ENCODE measurements at regions not wholly inside any gene's neighbourhood (a gene's known extent, or its start where the extent isn't known, plus 50 kb on each side); places are given as distances from the start of the nearest gene placed in this dataset.

DNA sequence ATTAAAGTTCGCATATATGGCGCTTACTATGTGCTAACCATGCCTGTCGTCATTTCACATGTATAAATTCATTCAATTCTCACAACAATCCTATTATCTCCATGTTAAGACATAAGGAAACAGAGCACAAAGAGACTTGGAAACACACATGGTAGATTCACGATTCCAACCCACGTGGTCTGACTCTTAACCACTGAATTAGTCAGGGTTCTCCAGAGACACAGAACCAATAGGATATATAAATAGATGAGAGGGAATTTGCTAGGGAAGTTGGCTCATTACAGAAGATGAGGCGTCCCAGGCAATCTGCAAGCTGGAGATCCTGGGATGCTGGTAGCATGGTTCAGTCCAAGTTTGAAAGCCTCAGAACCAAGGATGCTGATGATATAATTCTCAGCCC lies 765.3 kb downstream of the TBL1XR1 start:
- Histone ChIP-seq H3K9me3 (ENCODE audit: control insufficient read depth in 1 of 2, low read length in 2 of 2) (no peaks in the 10 kb centered on the region), H3K27ac (ENCODE audit: low read depth, low read length) (no peak overlapping the region), H3K36me3 (ENCODE audit: control insufficient read depth in 1 of 2, insufficient read depth in 2 of 2, low read length in 2 of 2) (no peaks in the 10 kb centered on the region), H3K27me3 (ENCODE audit: control insufficient read depth in 1 of 2, insufficient read depth in 2 of 2, low read length in 2 of 2) (no peaks in the 10 kb centered on the region), H3K4me1 (ENCODE audit: control insufficient read depth in 1 of 2, insufficient read depth in 2 of 2, low read length in 2 of 2) (no peaks in the 10 kb centered on the region), H3K9ac (ENCODE audit: low read depth in 1 of 2, low read length in 2 of 2) (no peak overlapping the region), H3K4me3 (ENCODE audit: low read depth in 1 of 2, low read length in 2 of 2) (no peak overlapping the region)

- H3K4me3 ChIP-seq (ENCODE audit: low read depth in 1 of 2, low read length in 2 of 2) = no peak overlapping the region
Measured at GRCh38 chr3:176431038-176431418, 766.3 kb downstream of the TBL1XR1 start.

DNA sequence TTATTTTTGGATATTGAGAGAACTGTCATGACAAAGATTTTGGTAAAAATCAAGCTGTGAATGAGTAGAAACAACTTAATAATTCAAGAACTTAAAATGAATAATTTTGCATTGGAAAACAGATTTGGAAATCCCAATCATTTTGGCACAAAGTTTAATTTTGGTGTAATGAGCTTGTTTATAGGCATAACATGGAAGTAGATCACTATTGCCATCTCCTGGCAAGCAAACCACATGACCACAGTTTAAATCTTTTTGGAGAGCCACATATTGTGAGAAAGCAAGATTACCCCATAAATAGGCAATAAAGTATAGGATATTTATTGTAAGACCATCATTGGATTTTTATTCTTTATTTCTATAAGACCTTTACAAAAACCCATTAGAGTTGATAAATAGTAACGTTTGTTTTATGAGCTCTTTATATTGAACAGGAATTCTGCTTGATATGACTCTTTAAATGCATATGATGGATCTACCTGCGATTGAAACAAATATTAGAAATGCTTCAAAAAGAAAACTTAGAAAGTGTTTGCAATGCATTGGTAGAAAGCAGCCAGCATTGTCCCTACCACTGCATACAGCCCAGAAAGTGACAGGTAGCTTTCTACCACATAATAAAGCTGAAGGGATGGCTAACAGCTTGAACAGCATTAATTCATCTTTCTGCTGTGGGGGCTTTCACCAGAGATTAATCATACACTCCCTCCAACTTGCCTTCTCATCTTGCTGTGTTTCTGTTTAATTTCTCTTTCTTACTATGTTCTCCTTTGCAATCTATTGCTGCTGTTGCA lies 766.8 kb downstream of the TBL1XR1 start:
- Histone ChIP-seq H3K27ac (ENCODE audit: low read depth, low read length) (no peak overlapping the region), H3K9ac (ENCODE audit: low read depth in 1 of 2, low read length in 2 of 2) (no peak overlapping the region), H3K9me3 (ENCODE audit: control insufficient read depth in 1 of 2, low read length in 2 of 2) (no peaks in the 10 kb centered on the region), H3K36me3 (ENCODE audit: control insufficient read depth in 1 of 2, insufficient read depth in 2 of 2, low read length in 2 of 2) (no peaks in the 10 kb centered on the region), H3K4me1 (ENCODE audit: control insufficient read depth in 1 of 2, insufficient read depth in 2 of 2, low read length in 2 of 2) (no peaks in the 10 kb centered on the region), H3K27me3 (ENCODE audit: control insufficient read depth in 1 of 2, insufficient read depth in 2 of 2, low read length in 2 of 2) (no peaks in the 10 kb centered on the region), H3K4me3 (ENCODE audit: low read depth in 1 of 2, low read length in 2 of 2) (no peak overlapping the region)

More at GRCh38 chr3:176431038-176431418, 766.3 kb downstream of the TBL1XR1 start:
- H3K27me3 ChIP-seq (ENCODE audit: control insufficient read depth in 1 of 2, insufficient read depth in 2 of 2, low read length in 2 of 2) = no peaks in the 10 kb centered on the region
- no peak overlapping the region for H3K27ac ChIP-seq (ENCODE audit: low read depth, low read length)
- H3K36me3 ChIP-seq (ENCODE audit: control insufficient read depth in 1 of 2, insufficient read depth in 2 of 2, low read length in 2 of 2) = no peaks in the 10 kb centered on the region
- H3K9ac ChIP-seq (ENCODE audit: low read depth in 1 of 2, low read length in 2 of 2) = no peak overlapping the region
- no peaks in the 10 kb centered on the region for H3K9me3 ChIP-seq (ENCODE audit: control insufficient read depth in 1 of 2, low read length in 2 of 2)
- H3K4me1 ChIP-seq (ENCODE audit: control insufficient read depth in 1 of 2, insufficient read depth in 2 of 2, low read length in 2 of 2) = no peaks in the 10 kb centered on the region

DNA sequence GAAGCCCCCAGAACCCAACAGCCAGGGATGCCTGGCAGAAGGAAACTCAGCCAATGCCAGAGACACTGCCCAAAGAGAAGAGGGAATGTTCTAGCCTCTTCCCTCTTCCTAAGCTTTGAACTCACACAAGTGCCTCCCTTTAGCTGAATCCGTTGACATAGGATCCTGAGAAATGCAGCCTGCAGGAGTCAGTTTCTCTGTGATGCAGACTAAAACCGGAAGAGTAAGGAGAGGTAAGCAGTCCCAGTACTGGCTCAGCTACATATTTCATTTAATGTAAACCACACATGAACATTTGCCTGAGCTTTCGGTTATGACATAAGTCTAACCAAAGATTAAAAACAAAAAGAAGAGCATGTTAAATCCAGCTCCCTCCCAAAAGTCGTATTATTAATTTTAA lies 768.7 kb downstream of the TBL1XR1 start:
- Histone ChIP-seq H3K36me3 (ENCODE audit: control insufficient read depth in 1 of 2, insufficient read depth in 2 of 2, low read length in 2 of 2) (no peaks in the 10 kb centered on the region), H3K4me1 (ENCODE audit: control insufficient read depth in 1 of 2, insufficient read depth in 2 of 2, low read length in 2 of 2) (no peaks in the 10 kb centered on the region), H3K4me3 (ENCODE audit: low read depth in 1 of 2, low read length in 2 of 2) (no peak overlapping the region)

DNA sequence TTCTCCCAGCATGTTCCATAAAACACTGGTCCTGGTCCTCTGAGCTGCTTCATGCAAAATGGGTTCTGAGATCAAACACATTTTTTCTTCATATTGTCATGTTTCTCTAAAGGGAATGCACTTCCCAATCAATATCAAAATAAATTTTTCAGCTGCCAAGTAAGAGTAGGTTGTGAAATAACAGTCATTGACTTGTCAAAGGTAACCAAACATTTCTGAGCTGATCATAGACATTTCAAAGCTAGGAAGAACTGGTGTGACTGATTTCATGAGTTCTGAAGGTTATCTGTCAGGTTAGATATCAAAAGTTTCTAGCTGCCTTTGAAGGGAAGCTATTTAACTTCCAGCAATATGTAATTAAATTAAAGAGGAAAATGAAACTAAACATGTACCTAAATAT lies 770.9 kb downstream of the TBL1XR1 start:
- Histone ChIP-seq H3K27me3 (ENCODE audit: control insufficient read depth in 1 of 2, insufficient read depth in 2 of 2, low read length in 2 of 2) (no peaks in the 10 kb centered on the region), H3K9ac (ENCODE audit: low read depth in 1 of 2, low read length in 2 of 2) (no peak overlapping the region), H3K9me3 (ENCODE audit: control insufficient read depth in 1 of 2, low read length in 2 of 2) (no peaks in the 10 kb centered on the region), H3K4me3 (ENCODE audit: low read depth in 1 of 2, low read length in 2 of 2) (no peak overlapping the region), H3K27ac (ENCODE audit: low read depth, low read length) (no peak overlapping the region), H3K36me3 (ENCODE audit: control insufficient read depth in 1 of 2, insufficient read depth in 2 of 2, low read length in 2 of 2) (no peaks in the 10 kb centered on the region), H3K4me1 (ENCODE audit: control insufficient read depth in 1 of 2, insufficient read depth in 2 of 2, low read length in 2 of 2) (no peaks in the 10 kb centered on the region)

More for the DNA sequence above, 768.7 kb downstream of the TBL1XR1 start:
- no peak overlapping the region for H3K9ac ChIP-seq (ENCODE audit: low read depth in 1 of 2, low read length in 2 of 2)
- no peaks in the 10 kb centered on the region for H3K27me3 ChIP-seq (ENCODE audit: control insufficient read depth in 1 of 2, insufficient read depth in 2 of 2, low read length in 2 of 2)
- no peak overlapping the region for H3K27ac ChIP-seq (ENCODE audit: low read depth, low read length)
- H3K9me3 ChIP-seq (ENCODE audit: control insufficient read depth in 1 of 2, low read length in 2 of 2) = no peaks in the 10 kb centered on the region

GRCh38 chr3:176416870-176417269 lies 780.4 kb downstream of the TBL1XR1 start:
- Histone ChIP-seq H3K27ac (ENCODE audit: low read depth, low read length) (no peak overlapping the region), H3K4me1 (ENCODE audit: control insufficient read depth in 1 of 2, insufficient read depth in 2 of 2, low read length in 2 of 2) (no peaks in the 10 kb centered on the region), H3K27me3 (ENCODE audit: control insufficient read depth in 1 of 2, insufficient read depth in 2 of 2, low read length in 2 of 2) (no peaks in the 10 kb centered on the region), H3K36me3 (ENCODE audit: control insufficient read depth in 1 of 2, insufficient read depth in 2 of 2, low read length in 2 of 2) (no peaks in the 10 kb centered on the region), H3K9ac (ENCODE audit: low read depth in 1 of 2, low read length in 2 of 2) (no peak overlapping the region), H3K9me3 (ENCODE audit: control insufficient read depth in 1 of 2, low read length in 2 of 2) (no peaks in the 10 kb centered on the region), H3K4me3 (ENCODE audit: low read depth in 1 of 2, low read length in 2 of 2) (no peak overlapping the region)

DNA sequence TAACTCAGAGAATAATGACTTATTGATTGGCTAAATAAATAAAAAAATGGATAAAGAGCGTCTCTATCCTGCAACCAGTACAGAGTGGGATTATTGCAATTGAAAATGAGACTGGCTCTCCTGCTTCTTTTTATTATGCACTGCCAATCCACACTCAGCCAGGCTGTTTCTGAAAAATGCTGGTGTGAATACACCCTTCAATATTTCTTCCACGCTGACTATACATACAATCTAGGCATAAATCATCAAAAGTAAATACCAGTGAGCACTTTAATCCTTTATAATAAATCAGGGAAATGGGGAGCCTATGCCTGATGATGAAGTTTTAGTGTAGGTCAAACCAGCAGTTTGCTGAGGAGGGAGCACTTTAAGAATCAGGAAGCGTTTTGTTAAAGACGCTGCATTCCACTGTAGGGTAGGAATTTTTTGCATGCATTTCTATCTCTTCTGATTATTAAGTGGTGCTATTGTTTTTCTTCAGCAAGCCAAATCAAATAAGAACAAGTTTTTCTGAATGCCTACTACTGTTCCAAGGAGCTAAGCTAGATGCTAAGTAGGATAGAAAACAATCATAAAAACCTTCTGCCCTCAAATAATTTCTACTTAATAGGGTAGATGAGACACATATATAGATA lies 781.5 kb downstream of the TBL1XR1 start:
- Histone ChIP-seq H3K27ac (ENCODE audit: low read depth, low read length) (no peak overlapping the region), H3K27me3 (ENCODE audit: control insufficient read depth in 1 of 2, insufficient read depth in 2 of 2, low read length in 2 of 2) (no peaks in the 10 kb centered on the region), H3K4me3 (ENCODE audit: low read depth in 1 of 2, low read length in 2 of 2) (no peak overlapping the region), H3K9ac (ENCODE audit: low read depth in 1 of 2, low read length in 2 of 2) (no peak overlapping the region), H3K36me3 (ENCODE audit: control insufficient read depth in 1 of 2, insufficient read depth in 2 of 2, low read length in 2 of 2) (no peaks in the 10 kb centered on the region), H3K4me1 (ENCODE audit: control insufficient read depth in 1 of 2, insufficient read depth in 2 of 2, low read length in 2 of 2) (no peaks in the 10 kb centered on the region), H3K9me3 (ENCODE audit: control insufficient read depth in 1 of 2, low read length in 2 of 2) (no peaks in the 10 kb centered on the region)

- Histone ChIP-seq H3K27me3 (ENCODE audit: control insufficient read depth in 1 of 2, insufficient read depth in 2 of 2, low read length in 2 of 2) (no peaks in the 10 kb centered on the region), H3K9ac (ENCODE audit: low read depth in 1 of 2, low read length in 2 of 2) (no peak overlapping the region), H3K9me3 (ENCODE audit: control insufficient read depth in 1 of 2, low read length in 2 of 2) (no peaks in the 10 kb centered on the region), H3K4me1 (ENCODE audit: control insufficient read depth in 1 of 2, insufficient read depth in 2 of 2, low read length in 2 of 2) (no peaks in the 10 kb centered on the region), H3K36me3 (ENCODE audit: control insufficient read depth in 1 of 2, insufficient read depth in 2 of 2, low read length in 2 of 2) (no peaks in the 10 kb centered on the region), H3K27ac (ENCODE audit: low read depth, low read length) (no peak overlapping the region), H3K4me3 (ENCODE audit: low read depth in 1 of 2, low read length in 2 of 2) (no peak overlapping the region)
Measured at GRCh38 chr3:176412771-176413170, 784.5 kb downstream of the TBL1XR1 start.

GRCh38 chr3:176403531-176403930 lies 793.8 kb downstream of the TBL1XR1 start:
- no peak overlapping the region for H3K27ac ChIP-seq (ENCODE audit: low read depth, low read length)
- H3K4me3 ChIP-seq (ENCODE audit: low read depth in 1 of 2, low read length in 2 of 2) = no peak overlapping the region
- H3K27me3 ChIP-seq (ENCODE audit: control insufficient read depth in 1 of 2, insufficient read depth in 2 of 2, low read length in 2 of 2) = no peaks in the 10 kb centered on the region
- H3K9me3 ChIP-seq (ENCODE audit: control insufficient read depth in 1 of 2, low read length in 2 of 2) = no peaks in the 10 kb centered on the region
- no peaks in the 10 kb centered on the region for H3K36me3 ChIP-seq (ENCODE audit: control insufficient read depth in 1 of 2, insufficient read depth in 2 of 2, low read length in 2 of 2)
- H3K9ac ChIP-seq (ENCODE audit: low read depth in 1 of 2, low read length in 2 of 2) = no peak overlapping the region
- H3K4me1 ChIP-seq (ENCODE audit: control insufficient read depth in 1 of 2, insufficient read depth in 2 of 2, low read length in 2 of 2) = no peaks in the 10 kb centered on the region

- no peaks in the 10 kb centered on the region for H3K36me3 ChIP-seq (ENCODE audit: control insufficient read depth in 1 of 2, insufficient read depth in 2 of 2, low read length in 2 of 2)
- H3K4me1 ChIP-seq (ENCODE audit: control insufficient read depth in 1 of 2, insufficient read depth in 2 of 2, low read length in 2 of 2) = no peaks in the 10 kb centered on the region
- H3K9me3 ChIP-seq (ENCODE audit: control insufficient read depth in 1 of 2, low read length in 2 of 2) = no peaks in the 10 kb centered on the region
- no peak overlapping the region for H3K4me3 ChIP-seq (ENCODE audit: low read depth in 1 of 2, low read length in 2 of 2)
- H3K27ac ChIP-seq (ENCODE audit: low read depth, low read length) = no peak overlapping the region
- no peak overlapping the region for H3K9ac ChIP-seq (ENCODE audit: low read depth in 1 of 2, low read length in 2 of 2)
- H3K27me3 ChIP-seq (ENCODE audit: control insufficient read depth in 1 of 2, insufficient read depth in 2 of 2, low read length in 2 of 2) = no peaks in the 10 kb centered on the region
Measured at GRCh38 chr3:176401211-176401610, 796.1 kb downstream of the TBL1XR1 start.

Measured in duodenal mucosa (tissue), 2 donors.